GM19438 (cell line): ENCODE measurements at regions not wholly inside any gene's neighbourhood (a gene's known extent, or its start where the extent isn't known, plus 50 kb on each side); places are given as distances from the start of the nearest gene placed in this dataset.

ENCODE experiments used
- ATAC-seq: cut with Tn5 transposase; IDR thresholded peaks from one replicate; pipeline ENCODE4 v1.9.1; 2021; ENCODE audit warnings: low read depth; ENCODE audit not compliant: unreplicated experiment

DNA sequence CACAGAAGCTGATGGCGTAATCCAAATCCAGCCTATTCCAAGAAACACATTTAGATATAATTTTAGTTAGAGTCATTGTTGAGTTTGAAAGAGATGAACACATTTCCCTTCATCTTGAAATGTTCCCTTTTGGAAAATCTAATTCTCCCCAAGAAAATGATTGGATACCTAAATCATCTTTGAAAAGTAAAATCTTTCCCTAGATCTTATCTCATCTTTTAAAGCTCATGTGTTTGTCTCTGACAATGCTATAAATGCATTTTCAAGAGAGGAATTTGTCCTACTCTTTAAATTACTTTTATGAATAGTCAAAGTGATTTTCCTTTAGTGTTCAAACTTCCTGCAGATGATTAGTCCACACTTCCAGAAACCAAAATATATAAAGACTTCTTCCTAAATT, 82.6 kb upstream of the CNTN6 start:
- ATAC-seq: no peak

DNA sequence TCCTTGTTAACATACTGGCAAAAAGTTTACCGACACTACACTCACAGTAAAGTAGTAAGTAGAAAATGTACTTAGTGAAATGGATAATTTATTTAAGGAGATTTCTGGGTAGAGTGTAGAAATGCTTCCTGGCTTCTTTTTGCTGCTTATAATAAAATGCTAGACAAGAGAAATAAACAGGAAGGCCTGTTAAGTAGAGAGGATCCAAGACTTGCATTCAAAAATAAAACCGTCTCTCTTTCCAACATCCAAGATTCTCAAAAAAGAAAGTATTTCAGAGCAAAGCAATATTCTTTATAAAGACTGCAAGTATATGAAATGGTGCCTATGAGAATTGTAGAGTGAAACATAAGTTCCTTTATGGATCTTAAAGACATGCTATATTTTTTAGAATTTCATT, 77.0 kb upstream of the CNTN6 start:
- ATAC-seq: no peak

DNA sequence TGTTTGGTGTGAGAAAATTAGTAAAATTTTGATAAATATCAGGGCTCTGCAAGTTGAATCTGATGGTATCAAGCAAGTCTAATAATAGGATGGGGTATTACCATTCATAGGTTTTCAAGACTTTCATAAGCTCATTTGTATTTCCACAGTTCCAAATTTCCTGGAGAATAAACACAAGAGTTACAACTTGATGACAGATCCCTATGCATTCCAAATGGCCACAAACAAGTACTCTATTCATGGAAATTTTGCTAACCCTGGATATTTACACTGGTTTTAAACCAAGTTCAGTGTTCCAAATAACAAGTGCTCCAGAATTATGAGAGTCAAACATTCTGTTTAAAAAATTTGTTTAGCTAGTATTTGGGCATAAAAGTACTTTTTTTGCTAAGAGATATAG, 75.0 kb upstream of the CNTN6 start:
- no peak for ATAC-seq

DNA sequence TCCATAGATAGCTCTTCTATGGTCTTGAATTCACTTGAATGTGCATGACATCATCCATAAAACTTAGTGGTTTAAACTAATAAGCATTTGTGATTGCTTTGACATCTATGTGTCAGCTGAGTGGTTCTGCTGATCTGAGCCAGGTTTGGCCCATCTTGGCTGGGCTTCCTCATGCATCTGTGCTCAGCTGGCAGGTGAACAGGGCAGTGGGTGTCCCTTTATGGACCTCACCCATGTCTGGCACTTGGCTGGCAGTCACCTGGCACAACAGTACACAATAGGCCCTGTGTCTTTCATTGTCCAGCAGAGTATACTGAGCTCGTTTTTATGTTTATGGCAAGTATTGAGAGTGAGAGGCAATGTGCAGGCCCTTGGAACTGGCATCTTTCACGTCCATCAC, 73.7 kb upstream of the CNTN6 start:
- no peak for ATAC-seq

DNA sequence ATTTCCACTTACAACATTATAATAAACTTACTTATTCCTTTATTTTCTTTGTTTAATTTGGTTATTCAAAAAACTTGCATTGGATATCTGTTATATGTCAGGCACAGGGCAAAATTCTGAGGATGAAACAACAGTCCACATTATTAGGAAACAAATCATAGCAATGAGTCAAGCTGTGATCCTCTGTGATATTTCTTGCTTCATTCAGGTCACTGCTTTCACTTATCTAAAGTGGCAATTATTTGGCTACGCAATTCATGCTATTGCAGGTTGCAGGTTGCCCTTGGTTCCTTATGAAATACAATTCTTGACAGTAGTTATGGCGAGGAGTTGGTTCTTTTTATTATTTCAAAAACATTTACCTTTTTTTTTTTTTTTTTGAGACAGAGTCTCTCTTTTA, 66.4 kb upstream of the CNTN6 start:
- ATAC-seq: no peak

DNA sequence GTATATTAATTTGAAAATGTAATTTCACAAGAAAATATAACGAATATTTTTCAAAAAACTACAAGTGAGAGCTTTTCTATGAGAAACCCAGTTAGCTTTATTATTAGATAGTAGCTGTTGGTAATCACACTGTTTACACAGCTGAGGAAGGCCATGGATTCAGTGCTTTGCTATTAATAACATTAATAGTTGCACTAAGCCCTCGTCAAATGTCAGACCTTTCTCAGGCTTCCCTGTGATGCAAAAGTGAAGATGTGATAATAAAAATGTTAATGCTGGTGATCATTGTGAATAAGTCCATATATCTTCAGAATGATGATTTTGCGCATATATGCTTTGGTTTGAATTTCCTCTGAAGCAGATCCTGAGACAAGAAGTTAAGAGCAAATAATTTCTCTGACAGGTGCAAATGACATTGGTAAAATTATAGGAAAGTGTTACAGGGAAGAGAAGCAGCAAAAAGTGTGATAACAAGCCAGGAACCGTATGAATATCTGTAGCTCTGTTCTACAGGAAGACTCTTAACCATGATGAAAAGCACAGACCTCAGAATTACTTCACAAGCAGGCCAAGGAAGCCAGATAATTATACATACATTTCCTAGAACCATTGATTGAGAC, 56.5 kb upstream of the CNTN6 start:
- ATAC-seq: no peak

DNA sequence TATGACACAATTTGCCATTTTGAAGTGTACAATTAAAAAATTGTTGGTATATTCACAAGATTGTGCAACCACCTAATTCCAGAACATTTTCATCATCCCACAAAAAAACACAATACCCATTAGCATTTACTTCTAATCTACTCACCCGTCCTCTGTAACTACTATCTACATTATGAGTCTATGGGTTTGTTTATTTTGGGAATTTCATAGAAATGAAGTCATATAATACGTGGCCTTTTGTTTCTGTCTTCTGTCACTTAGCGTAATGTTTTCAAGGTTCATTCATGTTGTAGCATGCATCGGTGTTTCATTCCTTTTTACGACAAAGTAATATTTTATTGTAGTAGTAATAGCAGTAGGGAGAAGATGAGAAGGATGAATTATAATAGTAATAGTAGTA, 55.2 kb upstream of the CNTN6 start:
- no peak for ATAC-seq
